ENCODE measurements at regions not wholly inside any gene's neighbourhood (a gene's known extent, or its start where the extent isn't known, plus 50 kb on each side); places are given as distances from the start of the nearest gene placed in this dataset.
"Not testable (repeated sequence)": the region's sequence is repeated elsewhere in the genome, so short reads cannot be mapped to it uniquely, and the experiment has no call there.

- H3K27ac ChIP-seq; H3K4me1 ChIP-seq; FAIRE-seq; H3K36me3 ChIP-seq; H3K4me3 ChIP-seq; H3K27me3 ChIP-seq; ATAC-seq; H3K9me3 ChIP-seq; intact Hi-C loops (cut with DNase I): not testable (repeated sequence)
- DNase-seq: peak in 1 of 6 donors; percentile 24
- 96 to 97% methylated on average over 24 to 28 of the region's 28 CpGs for WGBS, 2 donors
Observed at GRCh38 chr2:132220589-132220988, 58.8 kb upstream of the ANKRD30BL start.

GRCh38 chr2:132221886-132222285 is 60.1 kb upstream of the ANKRD30BL start:
- 95 to 97% methylated on average over 9 to 21 of the region's 30 CpGs for WGBS, 2 donors
- H3K4me3 ChIP-seq; H3K27me3 ChIP-seq; FAIRE-seq; H3K36me3 ChIP-seq; H3K9me3 ChIP-seq; ATAC-seq; intact Hi-C loops (cut with DNase I); H3K4me1 ChIP-seq; H3K27ac ChIP-seq: not testable (repeated sequence)
- DNase-seq: peak in 1 of 6 donors; percentile 55

- no peak for ATAC-seq
- Histone ChIP-seq H3K27me3 (peaks cover 0 to 8% (median 3%) of the 10 kb centered on the region in 4 donors), H3K4me1 (no peaks in the 10 kb centered on the region), H3K27ac (no peak overlapping the region), H3K36me3 (no peaks in the 10 kb centered on the region), H3K9me3 (no peaks in the 10 kb centered on the region), H3K4me3 (no peak overlapping the region)
- WGBS, 2 donors: 87 to 96% methylated on average over 36 to 38 of the region's 38 CpGs
- intact Hi-C loops (cut with DNase I): no loop called here
- TF ChIP-seq CTCF (IDR thresholded peaks at IDR 0.05): no peak
- peak in 1 of 6 donors; percentile 30 for DNase-seq
- FAIRE-seq: no peak
Observed at GRCh38 chr2:132252191-132252893, 90.6 kb upstream of the ANKRD30BL start.

- intact Hi-C loops (cut with DNase I): no loop called here
- DNase-seq (peak in 1 of 6 donors; percentile 30), FAIRE-seq (no peak), ATAC-seq (no peak)
- Histone ChIP-seq H3K27ac (no peak overlapping the region), H3K36me3 (no peaks in the 10 kb centered on the region), H3K27me3 (peaks cover 0 to 13% (median 4%) of the 10 kb centered on the region in 4 donors), H3K4me1 (no peaks in the 10 kb centered on the region), H3K4me3 (no peak overlapping the region), H3K9me3 (no peaks in the 10 kb centered on the region)
- 92 to 96% methylated on average over 14 to 17 of the region's 17 CpGs for WGBS, 2 donors
- TF ChIP-seq CTCF (IDR thresholded peaks at IDR 0.05): no peak
Observed at GRCh38 chr2:132252894-132253264, 91.1 kb upstream of the ANKRD30BL start.

GRCh38 chr2:132253496-132254305 is 91.9 kb upstream of the ANKRD30BL start:
- no peak for TF ChIP-seq CTCF (IDR thresholded peaks at IDR 0.05)
- intact Hi-C loops (cut with DNase I): no loop called here
- Histone ChIP-seq H3K9me3 (no peaks in the 10 kb centered on the region), H3K4me1 (no peaks in the 10 kb centered on the region), H3K36me3 (no peaks in the 10 kb centered on the region), H3K27me3 (peaks cover 0 to 15% (median 4%) of the 10 kb centered on the region in 4 donors), H3K4me3 (no peak overlapping the region), H3K27ac (no peak overlapping the region)
- 91 to 95% methylated on average over 39 to 50 of the region's 50 CpGs for WGBS, 2 donors
- DNase-seq (peak in 1 of 6 donors; percentile 51), ATAC-seq (no peak), FAIRE-seq (no peak)

- ATAC-seq; H3K4me1 ChIP-seq; FAIRE-seq; H3K36me3 ChIP-seq; H3K9me3 ChIP-seq; H3K4me3 ChIP-seq; intact Hi-C loops (cut with DNase I); H3K27ac ChIP-seq: not testable (repeated sequence)
- peak in 1 of 6 donors; percentile 14 for DNase-seq
- WGBS, 2 donors: 85 to 89% methylated on average over 25 of the region's 25 CpGs
- H3K27me3 ChIP-seq: peaks cover 0 to 15% (median 4%) of the 10 kb centered on the region in 4 donors
Observed at GRCh38 chr2:132254306-132254919, 92.7 kb upstream of the ANKRD30BL start.

All from pancreas (tissue), 10 donors.